Right lobe of liver (tissue), 4 donors: ENCODE measurements at regions not wholly inside any gene's neighbourhood (a gene's known extent, or its start where the extent isn't known, plus 50 kb on each side); places are given as distances from the start of the nearest gene placed in this dataset.

Source experiments
- CTCF ChIP-seq, 4 donors: fragments of 200-600 bp in 3 of 4; fragments of 450-650 bp in 1 of 4; IDR thresholded peaks; one replicate each; pipeline versions ENCODE4 v1.5.1 to v1.8.0; 2016 to 2022; ENCODE audit warnings: antibody characterized with exemption in 4 of 4, mild to moderate bottlenecking in 2 of 4
- POLR2A ChIP-seq: fragments of 450-650 bp; IDR thresholded peaks from one replicate; pipeline ENCODE4 v1.6.1; 2017; ENCODE audit warnings: antibody characterized with exemption, mild to moderate bottlenecking
- donor health status: DM: no; HTN: no; CAD: no.
- donor health status: DM: no; HTN: no; CAD: no.
- donor health status: DM: no; HTN: yes; CAD: no.

GRCh38 chr1:186536273-186536890, 75.5 kb upstream of the PDC start:
- TF ChIP-seq POLR2A (no peak), CTCF (IDR thresholded peaks at IDR 0.05) (no peak)
